Body of pancreas (tissue), 4 donors: ENCODE measurements at regions not wholly inside any gene's neighbourhood (a gene's known extent, or its start where the extent isn't known, plus 50 kb on each side); places are given as distances from the start of the nearest gene placed in this dataset.

Experiments used
- POLR2A ChIP-seq, 3 donors: fragments of 450-650 bp; IDR thresholded peaks; one replicate each; pipeline ENCODE4 v1.6.1; 2016; ENCODE audit warnings: antibody characterized with exemption in 3 of 3, mild to moderate bottlenecking in 2 of 3
- TF ChIP-seq, protein P1 (sequence below), 7 experiments: fragments of 450-650 bp in 4 of 7; fragments of 200-600 bp in 3 of 7; sonication (generic) in 3 of 7; IDR thresholded peaks; one replicate each; pipeline ENCODE4 v1.5.1; 2016 to 2019; ENCODE audit warnings: antibody characterized with exemption in 7 of 7

DNA sequence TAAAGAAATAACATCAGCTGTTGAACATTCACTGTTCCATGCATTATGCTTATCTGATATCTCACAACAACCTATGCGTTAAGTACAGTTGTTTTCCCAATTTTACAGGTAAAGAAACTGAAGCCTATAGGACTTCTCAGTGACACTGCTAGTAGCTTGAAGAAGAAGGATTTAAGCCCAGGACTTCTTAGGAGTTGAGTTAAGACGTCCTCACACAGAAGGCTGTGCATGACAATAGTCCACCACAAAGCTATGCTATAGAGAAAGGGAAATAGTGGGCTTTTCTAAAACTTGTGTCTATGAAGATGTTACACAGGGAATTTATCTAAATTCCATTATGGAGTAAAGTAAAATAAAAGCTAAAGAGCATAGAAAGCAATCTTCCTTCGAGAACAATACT is 120.5 kb upstream of the RASSF8 start:
- TF ChIP-seq, protein P1, sequence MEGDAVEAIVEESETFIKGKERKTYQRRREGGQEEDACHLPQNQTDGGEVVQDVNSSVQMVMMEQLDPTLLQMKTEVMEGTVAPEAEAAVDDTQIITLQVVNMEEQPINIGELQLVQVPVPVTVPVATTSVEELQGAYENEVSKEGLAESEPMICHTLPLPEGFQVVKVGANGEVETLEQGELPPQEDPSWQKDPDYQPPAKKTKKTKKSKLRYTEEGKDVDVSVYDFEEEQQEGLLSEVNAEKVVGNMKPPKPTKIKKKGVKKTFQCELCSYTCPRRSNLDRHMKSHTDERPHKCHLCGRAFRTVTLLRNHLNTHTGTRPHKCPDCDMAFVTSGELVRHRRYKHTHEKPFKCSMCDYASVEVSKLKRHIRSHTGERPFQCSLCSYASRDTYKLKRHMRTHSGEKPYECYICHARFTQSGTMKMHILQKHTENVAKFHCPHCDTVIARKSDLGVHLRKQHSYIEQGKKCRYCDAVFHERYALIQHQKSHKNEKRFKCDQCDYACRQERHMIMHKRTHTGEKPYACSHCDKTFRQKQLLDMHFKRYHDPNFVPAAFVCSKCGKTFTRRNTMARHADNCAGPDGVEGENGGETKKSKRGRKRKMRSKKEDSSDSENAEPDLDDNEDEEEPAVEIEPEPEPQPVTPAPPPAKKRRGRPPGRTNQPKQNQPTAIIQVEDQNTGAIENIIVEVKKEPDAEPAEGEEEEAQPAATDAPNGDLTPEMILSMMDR (IDR thresholded peaks at IDR 0.05): no peak
- no peak for TF ChIP-seq POLR2A (IDR thresholded peaks at IDR 0.05)
